ENCODE measurements at regions not wholly inside any gene's neighbourhood (a gene's known extent, or its start where the extent isn't known, plus 50 kb on each side); places are given as distances from the start of the nearest gene placed in this dataset.

DNA sequence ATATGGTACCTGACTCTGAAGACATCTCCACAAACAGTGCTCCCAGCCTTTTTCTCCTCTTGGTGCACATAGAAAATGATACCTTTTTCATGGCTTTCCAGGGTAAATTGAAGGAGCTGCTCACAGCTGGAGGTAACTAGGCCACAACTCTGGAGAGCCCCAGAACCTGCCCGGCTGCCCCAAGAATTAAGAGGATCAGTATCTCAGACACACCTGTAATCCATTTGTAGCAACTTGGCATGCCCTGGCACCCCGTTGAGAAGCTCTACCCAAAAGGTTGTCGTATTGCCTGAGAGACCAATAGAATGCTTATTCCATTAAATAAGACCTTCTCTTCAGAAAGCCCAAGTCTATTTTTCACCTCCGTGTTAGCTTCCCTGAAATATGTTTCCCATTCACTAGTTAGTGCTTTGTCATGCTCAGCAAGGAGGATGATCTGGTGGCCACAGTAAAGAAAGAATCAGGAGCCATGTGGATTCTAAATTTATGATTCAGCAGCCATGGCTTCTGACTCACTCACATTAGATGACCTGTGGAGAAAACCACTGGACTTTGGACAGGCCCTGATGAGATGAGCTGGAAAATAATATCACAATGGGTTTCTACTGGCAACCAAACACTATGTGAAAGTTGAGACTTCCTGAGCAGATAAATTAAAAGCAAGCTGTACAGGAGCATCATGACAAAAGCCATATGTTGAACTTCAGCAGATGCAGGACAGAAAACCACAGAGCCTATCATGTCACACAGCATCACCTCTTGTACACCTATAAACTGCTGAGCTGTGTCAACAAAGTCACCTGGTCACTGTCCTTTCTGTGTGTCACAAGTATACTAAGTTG, 253.3 kb upstream of the OSR1 start (continued):
- TF ChIP-seq, protein P1, sequence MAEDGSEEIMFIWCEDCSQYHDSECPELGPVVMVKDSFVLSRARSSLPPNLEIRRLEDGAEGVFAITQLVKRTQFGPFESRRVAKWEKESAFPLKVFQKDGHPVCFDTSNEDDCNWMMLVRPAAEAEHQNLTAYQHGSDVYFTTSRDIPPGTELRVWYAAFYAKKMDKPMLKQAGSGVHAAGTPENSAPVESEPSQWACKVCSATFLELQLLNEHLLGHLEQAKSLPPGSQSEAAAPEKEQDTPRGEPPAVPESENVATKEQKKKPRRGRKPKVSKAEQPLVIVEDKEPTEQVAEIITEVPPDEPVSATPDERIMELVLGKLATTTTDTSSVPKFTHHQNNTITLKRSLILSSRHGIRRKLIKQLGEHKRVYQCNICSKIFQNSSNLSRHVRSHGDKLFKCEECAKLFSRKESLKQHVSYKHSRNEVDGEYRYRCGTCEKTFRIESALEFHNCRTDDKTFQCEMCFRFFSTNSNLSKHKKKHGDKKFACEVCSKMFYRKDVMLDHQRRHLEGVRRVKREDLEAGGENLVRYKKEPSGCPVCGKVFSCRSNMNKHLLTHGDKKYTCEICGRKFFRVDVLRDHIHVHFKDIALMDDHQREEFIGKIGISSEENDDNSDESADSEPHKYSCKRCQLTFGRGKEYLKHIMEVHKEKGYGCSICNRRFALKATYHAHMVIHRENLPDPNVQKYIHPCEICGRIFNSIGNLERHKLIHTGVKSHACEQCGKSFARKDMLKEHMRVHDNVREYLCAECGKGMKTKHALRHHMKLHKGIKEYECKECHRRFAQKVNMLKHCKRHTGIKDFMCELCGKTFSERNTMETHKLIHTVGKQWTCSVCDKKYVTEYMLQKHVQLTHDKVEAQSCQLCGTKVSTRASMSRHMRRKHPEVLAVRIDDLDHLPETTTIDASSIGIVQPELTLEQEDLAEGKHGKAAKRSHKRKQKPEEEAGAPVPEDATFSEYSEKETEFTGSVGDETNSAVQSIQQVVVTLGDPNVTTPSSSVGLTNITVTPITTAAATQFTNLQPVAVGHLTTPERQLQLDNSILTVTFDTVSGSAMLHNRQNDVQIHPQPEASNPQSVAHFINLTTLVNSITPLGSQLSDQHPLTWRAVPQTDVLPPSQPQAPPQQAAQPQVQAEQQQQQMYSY (CRISPR knock-in tag; IDR thresholded peaks at IDR 0.05): no peak
- TF ChIP-seq NFYB (IDR thresholded peaks at IDR 0.05; ENCODE audit: insufficient read depth, low read depth, low read length): no peak
- no peak for TF ChIP-seq PAX5 (IDR thresholded peaks at IDR 0.05; ENCODE audit: borderline replicate concordance, low read depth, low read length)

DNA sequence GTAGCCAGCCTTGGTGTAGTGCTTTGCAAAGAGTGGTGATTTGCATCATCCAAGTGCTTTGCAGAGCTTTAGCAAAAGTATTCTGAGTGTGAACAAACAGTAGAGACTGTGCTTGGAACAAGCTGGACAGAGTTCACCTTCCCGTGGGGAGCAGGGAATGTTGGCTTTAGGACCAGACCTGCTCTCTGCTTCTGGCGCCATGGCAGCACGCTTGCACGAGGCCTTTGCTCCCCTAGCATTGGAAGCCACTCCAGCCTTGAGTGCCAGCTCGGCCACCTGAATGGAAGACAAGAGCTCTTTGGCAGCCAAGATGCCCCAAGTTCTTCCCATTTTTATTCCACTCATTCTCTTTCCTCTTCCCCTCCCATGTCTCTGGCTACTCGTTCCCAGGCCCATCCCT, 250.8 kb upstream of the OSR1 start:
- DNase-seq (ENCODE audit: low read depth, low spot score): no peak
- H3K4me2 ChIP-seq (ENCODE audit: control insufficient read depth, insufficient read depth): no peak overlapping the region
- ChIA-PET SMC1A (ENCODE audit: uncharacterized antibody, unreplicated experiment) (no interaction called here), RAD21 (ENCODE audit: unreplicated experiment) (no interaction called here), CTCF (no interaction called here), POLR2A (no interaction called here)
- no peaks in the 10 kb centered on the region for H3K4me1 ChIP-seq (ENCODE audit: control insufficient read depth, insufficient read depth, low read length)
- 0% methylated on average over 6 of the region's 6 CpGs for WGBS (ENCODE audit: insufficient coverage, insufficient replicate concordance, low lambda C conversion rate, missing lambda C conversion rate)
- H3K4me3 ChIP-seq: no peak overlapping the region
- intact Hi-C loops (cut with micrococcal nuclease; ENCODE audit: unreplicated experiment): no loop called here
- FAIRE-seq: no peak
- no peak overlapping the region for H3K27ac ChIP-seq (ENCODE audit: control insufficient read depth, insufficient read depth)
- no peaks in the 10 kb centered on the region for H4K20me1 ChIP-seq (ENCODE audit: control insufficient read depth, insufficient read depth)
- BruUV-seq (replicated peaks): no TSS peak
- H3K27me3 ChIP-seq (replicated peaks in 1 of 2; ENCODE audit: control insufficient read depth in 2 of 2, insufficient read depth in 2 of 2, low read length in 1 of 2): no peaks in the 10 kb centered on the region
- no peaks in the 10 kb centered on the region for H3K79me2 ChIP-seq (ENCODE audit: control insufficient read depth, insufficient read depth, low read length)
- H3K36me3 ChIP-seq (ENCODE audit: control insufficient read depth in 2 of 2, insufficient read depth in 2 of 2, low read length in 1 of 2): no peaks in the 10 kb centered on the region
- no peak overlapping the region for H3K9ac ChIP-seq (ENCODE audit: control insufficient read depth, insufficient read depth, low read length)
- no peak for ATAC-seq
- H3K9me3 ChIP-seq (replicated peaks; ENCODE audit: control insufficient read depth, insufficient read depth, low read length): no peaks in the 10 kb centered on the region; the same call in 2 of the 3 replicates
- no peak overlapping the region for H2AFZ ChIP-seq (ENCODE audit: control insufficient read depth, low read depth, low read length)
- in situ Hi-C loops (cut with MboI): no loop called here
- TF ChIP-seq, protein P2, sequence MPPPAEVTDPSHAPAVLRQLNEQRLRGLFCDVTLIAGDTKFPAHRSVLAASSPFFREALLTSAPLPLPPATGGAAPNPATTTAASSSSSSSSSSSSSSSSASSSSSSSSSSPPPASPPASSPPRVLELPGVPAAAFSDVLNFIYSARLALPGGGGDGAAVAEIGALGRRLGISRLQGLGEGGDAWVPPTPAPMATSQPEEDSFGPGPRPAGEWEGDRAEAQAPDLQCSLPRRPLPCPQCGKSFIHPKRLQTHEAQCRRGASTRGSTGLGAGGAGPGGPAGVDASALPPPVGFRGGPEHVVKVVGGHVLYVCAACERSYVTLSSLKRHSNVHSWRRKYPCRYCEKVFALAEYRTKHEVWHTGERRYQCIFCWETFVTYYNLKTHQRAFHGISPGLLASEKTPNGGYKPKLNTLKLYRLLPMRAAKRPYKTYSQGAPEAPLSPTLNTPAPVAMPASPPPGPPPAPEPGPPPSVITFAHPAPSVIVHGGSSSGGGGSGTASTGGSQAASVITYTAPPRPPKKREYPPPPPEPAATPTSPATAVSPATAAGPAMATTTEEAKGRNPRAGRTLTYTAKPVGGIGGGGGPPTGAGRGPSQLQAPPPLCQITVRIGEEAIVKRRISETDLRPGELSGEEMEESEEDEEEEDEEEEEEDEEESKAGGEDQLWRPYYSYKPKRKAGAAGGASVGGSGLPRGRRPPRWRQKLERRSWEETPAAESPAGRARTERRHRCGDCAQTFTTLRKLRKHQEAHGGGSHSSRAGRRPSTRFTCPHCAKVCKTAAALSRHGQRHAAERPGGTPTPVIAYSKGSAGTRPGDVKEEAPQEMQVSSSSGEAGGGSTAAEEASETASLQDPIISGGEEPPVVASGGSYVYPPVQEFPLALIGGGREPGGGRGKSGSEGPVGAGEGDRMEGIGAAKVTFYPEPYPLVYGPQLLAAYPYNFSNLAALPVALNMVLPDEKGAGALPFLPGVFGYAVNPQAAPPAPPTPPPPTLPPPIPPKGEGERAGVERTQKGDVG (CRISPR knock-in tag; IDR thresholded peaks at IDR 0.05): no peak
- TF ChIP-seq EGR1 (IDR thresholded peaks at IDR 0.05; ENCODE audit: borderline replicate concordance in 1 of 2, low read depth in 2 of 2, low read length in 2 of 2) (no peak), NFXL1 (IDR thresholded peaks at IDR 0.05; ENCODE audit: borderline replicate concordance) (no peak), KAT2A (conservative IDR thresholded peaks at IDR 0.05; ENCODE audit: control insufficient read depth, low read depth, low read length) (no peak), SREBF2 (IDR thresholded peaks at IDR 0.05; ENCODE audit: low read length) (no peak), PAX8 (IDR thresholded peaks at IDR 0.05) (no peak)
- TF ChIP-seq, protein P3, sequence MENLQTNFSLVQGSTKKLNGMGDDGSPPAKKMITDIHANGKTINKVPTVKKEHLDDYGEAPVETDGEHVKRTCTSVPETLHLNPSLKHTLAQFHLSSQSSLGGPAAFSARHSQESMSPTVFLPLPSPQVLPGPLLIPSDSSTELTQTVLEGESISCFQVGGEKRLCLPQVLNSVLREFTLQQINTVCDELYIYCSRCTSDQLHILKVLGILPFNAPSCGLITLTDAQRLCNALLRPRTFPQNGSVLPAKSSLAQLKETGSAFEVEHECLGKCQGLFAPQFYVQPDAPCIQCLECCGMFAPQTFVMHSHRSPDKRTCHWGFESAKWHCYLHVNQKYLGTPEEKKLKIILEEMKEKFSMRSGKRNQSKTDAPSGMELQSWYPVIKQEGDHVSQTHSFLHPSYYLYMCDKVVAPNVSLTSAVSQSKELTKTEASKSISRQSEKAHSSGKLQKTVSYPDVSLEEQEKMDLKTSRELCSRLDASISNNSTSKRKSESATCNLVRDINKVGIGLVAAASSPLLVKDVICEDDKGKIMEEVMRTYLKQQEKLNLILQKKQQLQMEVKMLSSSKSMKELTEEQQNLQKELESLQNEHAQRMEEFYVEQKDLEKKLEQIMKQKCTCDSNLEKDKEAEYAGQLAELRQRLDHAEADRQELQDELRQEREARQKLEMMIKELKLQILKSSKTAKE (IDR thresholded peaks at IDR 0.05; ENCODE audit: low read depth, poor library complexity, severe bottlenecking): no peak

Measured in GM12878 (cell line).